Erythroblast (primary cell): ENCODE measurements at regions not wholly inside any gene's neighbourhood (a gene's known extent, or its start where the extent isn't known, plus 50 kb on each side); places are given as distances from the start of the nearest gene placed in this dataset.
"Not testable (repeated sequence)": the region's sequence is repeated elsewhere in the genome, so short reads cannot be mapped to it uniquely, and the experiment has no call there.

Source experiments
- DNase-seq, 2 experiments: peaks; one replicate each; lab custom pipeline; 2025; lab: John Stamatoyannopoulos, UW

DNA sequence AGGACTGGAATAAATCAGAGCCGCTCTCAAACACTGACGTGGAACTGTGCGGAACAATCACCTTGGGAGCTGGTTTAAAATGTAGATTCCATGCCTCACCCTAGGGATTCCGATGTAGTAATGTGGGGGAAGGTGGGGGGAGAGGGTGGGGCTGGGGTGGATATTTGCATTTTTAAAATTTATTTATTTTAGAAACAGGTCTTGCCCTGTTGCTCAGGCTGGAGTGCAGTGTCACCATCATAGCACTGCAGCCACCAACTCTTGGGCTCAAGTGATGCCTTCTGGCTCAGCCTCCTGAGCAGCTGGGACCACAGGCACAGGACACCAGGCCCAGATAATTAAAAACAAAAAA is 101.9 kb upstream of the SEC22B start:
- not testable (repeated sequence) for DNase-seq

DNA sequence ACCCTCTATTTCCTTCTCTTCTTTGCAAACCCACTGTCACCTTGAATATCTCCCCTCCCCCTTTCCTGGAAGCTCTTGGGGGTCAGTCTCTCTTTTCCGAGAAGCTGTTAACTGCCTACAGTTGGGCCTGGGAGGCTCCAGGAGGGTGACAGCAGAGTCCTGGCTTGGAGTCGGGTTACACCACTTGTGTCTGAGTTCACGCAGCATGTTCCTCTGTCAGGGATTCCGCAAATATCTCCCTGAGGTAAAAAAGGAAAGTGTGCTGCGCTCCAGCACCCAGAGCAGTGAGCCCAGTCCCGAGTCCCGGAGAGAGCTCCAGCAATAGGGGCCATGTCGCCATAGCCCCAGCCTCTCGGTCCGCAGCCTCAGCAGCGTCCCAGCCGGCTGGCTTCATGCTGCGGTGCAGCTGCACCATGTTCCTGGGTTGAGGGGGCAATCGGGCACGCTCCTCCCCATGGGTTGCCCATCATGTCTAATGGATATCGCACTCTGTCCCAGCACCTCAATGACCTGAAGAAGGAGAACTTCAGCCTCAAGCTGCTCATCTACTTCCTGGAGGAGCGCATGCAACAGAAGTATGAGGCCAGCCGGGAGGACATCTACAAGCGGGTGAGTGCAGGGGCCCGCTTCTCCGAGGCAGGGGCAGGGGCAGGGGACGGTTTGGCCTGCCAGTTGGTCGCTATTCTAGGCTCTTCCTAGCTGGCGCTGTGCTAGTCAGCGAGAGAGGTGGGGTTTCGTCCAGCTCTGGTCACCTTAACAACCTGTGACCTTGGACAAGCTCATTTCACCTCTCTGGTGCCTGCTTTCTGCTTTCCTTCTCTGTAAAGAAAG is 101.3 kb upstream of the SEC22B start:
- DNase-seq: not testable (repeated sequence)

DNA sequence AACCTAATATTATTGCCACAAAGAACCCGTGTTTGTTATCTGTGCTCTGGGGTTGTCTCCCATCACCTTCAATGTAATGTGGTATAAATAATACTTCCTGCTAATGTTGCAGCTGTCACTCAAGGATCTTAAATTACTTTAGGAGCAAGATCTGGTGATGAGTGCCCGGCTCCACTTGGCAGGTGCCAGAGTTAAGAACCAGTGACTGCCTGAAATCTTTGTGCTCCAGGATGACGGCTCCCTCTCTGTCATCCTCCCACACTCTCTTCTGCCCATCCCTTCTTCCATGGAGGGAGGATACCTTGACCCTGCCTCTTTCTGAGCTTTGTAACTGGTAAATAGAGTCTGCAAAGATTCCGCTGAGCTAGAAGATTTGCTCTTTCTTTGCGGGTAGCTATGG is 100.4 kb upstream of the SEC22B start:
- not testable (repeated sequence) for DNase-seq

DNA sequence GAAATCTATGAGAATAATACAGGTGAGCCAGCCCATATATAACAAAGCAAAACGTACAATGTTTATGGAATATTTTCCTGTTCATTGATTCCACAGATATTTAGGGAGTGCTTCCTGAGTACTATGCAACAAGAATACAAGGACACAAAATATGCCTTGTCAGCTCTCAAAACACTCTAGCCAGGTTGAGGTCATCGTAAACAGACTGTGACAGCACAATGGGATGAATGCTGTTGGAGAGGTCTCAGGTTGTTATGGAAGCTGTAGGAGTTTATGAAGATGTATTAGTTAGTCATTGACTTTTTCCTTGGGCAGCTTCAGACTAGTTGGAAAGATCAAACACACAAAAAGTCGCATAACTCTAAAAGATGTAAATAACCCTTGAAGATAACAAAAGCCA is 98.1 kb upstream of the SEC22B start:
- DNase-seq: not testable (repeated sequence)

DNA sequence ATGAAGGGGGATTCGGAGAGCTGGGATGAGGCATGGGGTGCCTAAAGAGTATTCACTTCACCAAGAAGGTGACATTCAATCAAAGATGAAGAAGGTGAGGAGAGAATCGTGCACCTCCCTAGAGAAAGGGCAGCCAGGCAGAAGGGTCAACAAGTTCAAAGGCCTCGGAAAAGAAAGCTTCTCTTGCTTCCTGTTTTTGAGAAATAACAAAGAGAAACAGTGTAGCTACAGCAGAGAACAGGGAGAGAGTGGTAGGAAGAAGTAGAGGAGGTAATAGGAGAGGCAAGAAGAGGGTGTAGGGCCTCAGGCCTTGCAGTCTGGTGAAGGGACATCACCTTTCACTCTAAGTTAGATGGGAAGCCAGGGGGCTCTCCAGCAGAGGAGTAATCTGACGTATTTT is 97.0 kb upstream of the SEC22B start:
- not testable (repeated sequence) for DNase-seq

GRCh38 chr1:120272242-120272641 is 95.9 kb upstream of the SEC22B start:
- not testable (repeated sequence) for DNase-seq

DNA sequence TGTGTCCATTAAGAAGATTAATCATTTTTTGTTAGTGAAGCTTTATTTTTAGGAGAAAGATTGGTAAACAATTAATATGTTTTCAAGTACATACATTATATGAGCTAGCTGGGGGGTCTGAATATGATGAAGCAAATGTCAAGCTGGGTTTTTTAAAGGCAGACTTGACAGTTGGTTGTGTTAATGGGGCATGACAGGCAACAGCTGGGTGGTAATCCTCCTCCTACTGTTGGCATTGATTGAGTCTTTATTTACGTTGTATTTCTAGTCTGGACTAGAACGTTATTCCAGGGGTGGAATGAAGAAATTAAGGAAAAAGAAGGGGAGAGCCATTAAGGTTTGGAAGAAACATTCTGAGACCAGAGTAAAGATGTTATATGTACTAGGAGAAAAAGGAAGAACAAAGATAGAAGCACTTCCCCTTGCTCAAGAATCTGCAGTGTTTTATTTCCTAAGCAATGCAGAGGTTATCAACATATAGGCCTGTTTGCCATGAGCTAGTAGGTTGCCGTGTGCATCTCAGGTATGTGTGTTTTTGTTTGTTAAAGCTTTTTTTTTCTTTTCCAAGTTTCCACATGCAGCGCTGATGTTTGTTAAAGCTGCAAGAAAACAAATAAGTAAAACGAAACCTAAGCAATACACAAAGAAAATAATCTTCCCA is 95.4 kb upstream of the SEC22B start:
- not testable (repeated sequence) for DNase-seq

DNA sequence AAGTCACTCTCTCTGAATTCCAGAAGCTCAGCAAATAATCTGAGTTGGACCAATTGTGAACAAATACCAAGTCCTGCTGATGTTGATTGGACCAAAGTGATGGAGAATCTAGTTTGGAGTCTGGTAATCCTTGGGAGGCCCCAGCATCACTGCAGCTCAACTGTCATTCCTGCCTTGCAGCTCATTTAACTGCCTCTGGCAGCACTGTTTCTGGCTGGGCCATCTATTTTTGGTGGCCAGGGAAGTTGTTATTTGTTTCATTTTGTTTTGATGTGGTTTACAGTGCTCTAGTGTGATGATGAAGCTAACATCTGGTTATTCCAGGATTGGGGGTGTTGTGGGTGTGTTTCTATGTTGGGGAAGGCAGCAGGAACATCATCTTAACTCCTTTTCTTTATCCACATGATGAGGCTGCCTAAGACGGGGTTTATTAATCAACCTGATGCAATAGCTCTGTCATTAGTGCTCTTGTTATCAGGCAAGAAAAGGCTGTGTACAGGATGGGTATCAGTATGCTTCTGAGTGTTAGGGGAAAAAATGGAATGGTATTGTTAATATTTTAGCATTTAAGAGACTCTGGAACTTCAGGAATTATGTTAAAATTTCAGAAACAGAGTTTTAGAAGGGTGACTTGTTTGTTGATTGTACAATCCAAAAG is 91.7 kb upstream of the SEC22B start:
- not testable (repeated sequence) for DNase-seq

GRCh38 chr1:120264564-120264963 is 88.2 kb upstream of the SEC22B start:
- not testable (repeated sequence) for DNase-seq

DNA sequence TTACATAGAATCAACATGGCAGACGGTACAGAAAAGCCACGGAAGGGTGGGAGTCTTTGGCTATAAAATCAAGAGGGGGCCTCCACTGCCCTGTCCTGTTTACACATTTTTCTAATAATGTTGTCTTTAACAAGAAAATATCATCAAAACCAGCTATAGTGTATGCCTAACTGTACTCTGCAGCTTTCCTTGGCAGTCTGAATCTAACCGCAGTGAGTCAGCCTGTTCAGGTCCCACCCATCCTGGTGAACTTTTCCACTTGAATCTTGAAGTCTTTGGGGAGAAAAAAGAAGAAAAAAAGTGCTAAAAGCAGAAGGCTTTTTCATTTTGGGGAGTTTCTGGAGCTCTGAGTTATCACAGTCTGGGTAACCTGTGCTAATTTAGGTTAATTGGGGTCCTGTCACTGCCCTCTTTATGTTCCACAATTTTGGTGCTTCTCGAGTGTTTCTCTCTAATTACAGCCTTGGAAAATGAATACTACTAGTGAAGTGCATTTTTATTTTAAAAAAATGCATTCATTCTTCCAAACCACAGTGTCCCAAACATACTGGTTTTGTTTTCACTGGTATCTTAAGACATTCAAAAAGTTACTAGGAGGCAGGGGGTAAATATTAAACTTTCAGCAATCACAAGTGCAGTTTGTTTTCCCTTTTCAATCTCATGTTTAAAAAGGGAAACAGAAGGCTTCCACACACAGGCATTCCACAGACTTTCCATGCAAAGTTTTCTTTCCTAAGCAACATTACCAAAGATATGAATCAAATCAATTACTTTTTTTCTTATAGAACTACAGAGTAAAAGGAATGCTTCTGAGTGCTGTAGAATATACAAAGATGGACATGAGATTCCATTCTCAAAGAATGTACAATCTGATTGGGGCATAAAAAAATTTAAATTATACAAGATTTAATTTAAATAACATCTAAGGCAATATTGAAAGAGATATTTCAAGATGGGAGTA is 86.8 kb upstream of the SEC22B start:
- DNase-seq: not testable (repeated sequence)

DNA sequence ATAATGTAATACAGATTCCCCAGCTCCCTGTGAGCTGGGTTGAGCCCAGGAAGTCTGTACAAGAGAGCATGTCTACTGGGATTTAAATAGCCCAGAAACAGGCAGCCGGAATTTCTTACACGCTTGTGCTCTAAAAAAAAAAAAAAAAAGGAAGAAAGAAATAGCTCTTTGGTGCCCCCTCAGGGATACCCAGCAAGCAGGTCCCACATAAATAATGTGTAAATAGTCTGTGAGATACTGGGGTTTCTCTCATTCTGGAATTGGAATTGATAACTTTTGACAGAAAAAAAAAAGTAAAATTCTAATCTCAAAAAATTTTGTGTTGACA is 81.4 kb upstream of the SEC22B start:
- not testable (repeated sequence) for DNase-seq

DNA sequence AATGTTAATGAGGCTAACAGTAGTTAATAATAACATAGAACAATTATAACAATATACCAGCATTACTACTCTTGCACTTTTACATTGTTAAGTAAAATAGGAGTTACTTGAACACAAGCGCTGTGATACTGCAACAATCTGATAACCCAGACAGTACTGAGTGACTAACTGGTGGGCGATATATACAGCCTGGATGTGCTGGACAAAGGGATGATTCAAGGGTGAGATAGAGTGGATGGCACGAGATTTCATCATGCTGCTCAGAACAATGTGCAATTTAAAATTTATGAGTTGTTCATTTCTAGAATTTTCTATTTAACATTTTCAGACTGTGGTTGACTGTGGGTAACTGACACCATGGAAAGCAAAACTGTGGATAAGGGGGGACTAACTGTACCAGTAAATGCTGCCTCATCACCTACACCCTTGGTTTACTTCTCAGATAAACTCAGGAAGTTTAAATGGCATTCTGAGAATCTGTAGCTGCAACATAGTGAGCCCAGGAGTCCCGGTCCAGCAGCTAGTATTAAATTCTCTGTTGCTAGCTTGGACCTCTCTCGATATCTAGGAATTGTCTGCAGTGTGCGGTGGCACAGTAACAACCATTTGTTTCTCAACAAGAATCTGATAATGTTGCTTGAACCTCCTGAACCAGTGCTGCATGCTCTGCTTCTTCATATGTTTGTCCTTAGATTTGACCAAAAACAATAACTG is 80.9 kb upstream of the SEC22B start:
- DNase-seq: not testable (repeated sequence)

DNA sequence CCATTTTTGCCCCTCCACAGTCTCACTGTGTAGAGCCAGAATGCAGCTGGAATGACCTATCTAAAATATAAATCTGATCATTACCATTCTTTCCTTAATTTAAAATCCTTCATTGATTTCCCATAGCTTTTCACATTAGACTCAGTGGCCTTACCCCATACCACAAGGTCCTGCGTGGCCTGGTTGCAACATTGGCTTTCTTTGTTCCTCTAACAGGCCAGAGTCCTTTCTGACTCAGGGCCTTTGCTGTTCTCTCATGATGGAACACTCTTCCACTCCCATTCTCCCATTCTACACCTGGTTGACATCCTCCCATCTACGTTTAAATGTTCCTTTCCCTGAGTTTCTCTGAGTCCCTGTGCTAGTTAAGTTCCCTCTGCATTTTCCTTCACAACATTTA is 74.4 kb upstream of the SEC22B start:
- DNase-seq: not testable (repeated sequence)

DNA sequence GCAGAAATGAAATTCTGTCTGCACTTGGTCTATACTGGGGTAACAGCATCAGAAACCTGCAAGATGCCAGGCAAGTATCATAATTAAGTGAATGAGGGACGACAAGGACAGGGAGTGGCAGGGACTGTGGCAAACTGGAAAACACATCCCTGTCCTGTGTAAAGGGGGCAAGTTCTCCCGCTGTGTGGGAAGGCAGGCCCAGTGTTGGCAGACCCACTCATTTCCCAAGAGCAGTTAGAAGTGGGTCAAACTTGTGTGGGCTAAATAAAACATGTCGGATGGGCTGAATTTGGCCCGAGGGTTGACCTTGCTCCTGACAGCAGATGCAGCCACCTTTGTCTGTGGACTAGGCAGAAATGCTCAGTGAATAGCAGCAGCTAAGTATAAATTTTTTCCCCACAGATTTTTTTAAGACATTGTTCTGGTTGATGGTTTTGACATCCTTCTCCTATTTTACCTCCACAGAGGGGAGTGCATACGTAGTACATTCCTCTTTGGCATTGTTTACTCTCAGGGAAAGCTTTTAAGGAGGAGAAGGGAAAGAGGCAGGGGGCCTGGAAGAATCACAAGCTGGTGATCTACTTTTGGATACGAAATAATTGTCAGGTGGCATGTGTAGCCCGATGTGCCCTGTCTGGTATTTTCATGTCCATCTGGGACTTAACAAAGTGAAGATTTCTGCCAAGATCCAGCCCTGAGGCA is 72.6 kb upstream of the SEC22B start:
- not testable (repeated sequence) for DNase-seq

DNA sequence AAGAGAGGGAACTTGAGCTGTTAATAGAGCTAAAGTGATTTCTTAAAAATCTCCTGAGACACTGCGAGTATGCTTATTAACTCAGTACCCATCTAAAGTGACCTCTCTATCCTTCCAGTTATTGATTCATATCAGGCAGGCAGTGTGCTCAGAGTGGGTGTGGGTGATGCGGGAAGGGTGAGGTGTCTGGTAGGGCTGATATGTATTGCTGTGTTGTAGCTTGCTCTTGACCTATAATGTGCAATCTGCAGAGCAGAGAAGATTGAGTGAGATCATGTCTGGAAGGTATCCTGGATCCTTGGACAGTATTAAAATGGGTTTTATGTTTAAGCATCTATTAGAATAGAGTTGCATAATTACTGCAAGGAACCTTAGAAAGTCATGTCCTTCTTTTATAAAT is 71.9 kb upstream of the SEC22B start:
- DNase-seq: not testable (repeated sequence)

DNA sequence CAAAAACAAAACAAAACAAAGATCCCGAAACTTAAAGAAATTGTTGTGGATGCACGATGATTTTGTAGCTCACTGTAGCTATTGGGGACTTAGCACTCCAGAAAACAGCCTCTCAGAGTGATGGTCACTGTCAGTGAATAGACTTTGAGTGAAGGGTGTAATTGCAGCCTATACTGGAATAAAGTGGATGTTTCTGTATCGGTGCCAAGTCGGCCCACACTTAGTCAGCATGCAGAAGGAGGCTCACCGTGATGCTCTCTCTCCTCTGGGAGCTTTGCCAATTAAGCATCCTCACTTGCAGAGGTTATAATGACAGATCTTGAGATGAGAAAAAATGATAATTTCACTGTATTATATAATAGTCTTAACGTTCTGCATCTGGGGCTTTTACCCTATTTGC is 67.5 kb upstream of the SEC22B start:
- not testable (repeated sequence) for DNase-seq

DNA sequence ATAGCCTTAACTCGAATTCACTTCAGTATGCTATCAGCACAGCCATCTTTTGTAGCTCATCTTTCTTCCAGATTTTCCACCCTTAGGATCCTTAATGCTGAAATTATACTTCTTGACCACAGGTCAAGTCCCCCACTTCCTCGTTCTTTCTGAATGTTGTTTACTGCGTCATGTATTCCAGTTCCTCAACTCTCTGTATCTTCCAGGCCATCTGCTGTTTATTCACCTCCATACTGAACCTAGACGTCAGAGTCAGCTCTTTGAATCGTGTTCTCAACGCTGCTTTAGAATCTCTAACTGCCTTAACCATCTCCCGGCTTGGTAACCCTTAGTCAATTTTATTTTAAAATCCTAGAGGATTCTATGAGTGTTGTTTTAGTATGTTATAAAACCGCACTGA is 66.3 kb upstream of the SEC22B start:
- DNase-seq: not testable (repeated sequence)

GRCh38 chr1:120241868-120242267 is 65.5 kb upstream of the SEC22B start:
- DNase-seq: not testable (repeated sequence)

- DNase-seq: not testable (repeated sequence)
These were observed 63.9 kb upstream of the SEC22B start for GRCh38 chr1:120240181-120240580.

- DNase-seq: not testable (repeated sequence)
These were observed 63.0 kb upstream of the SEC22B start for GRCh38 chr1:120239351-120239750.
